Fibroblast of skin of scalp (primary cell): ENCODE measurements at regions not wholly inside any gene's neighbourhood (a gene's known extent, or its start where the extent isn't known, plus 50 kb on each side); places are given as distances from the start of the nearest gene placed in this dataset.

Source experiments
- DNase-seq: peaks from one replicate; pipeline ENCODE4 v3.0.0-alpha.2; 2013

- no peak for DNase-seq
Observed at GRCh38 chr13:106129273-106129672, 406.2 kb downstream of the EFNB2 start.

- DNase-seq: no peak
Observed at GRCh38 chr13:106122234-106122633, 413.2 kb downstream of the EFNB2 start.

- no peak for DNase-seq
Observed at GRCh38 chr13:106121173-106121754, 414.2 kb downstream of the EFNB2 start.

GRCh38 chr13:106118996-106119395, 416.5 kb downstream of the EFNB2 start:
- DNase-seq: no peak

GRCh38 chr13:106118050-106118449, 417.4 kb downstream of the EFNB2 start:
- DNase-seq: no peak

GRCh38 chr13:106117640-106118039, 417.8 kb downstream of the EFNB2 start:
- no peak for DNase-seq

- no peak for DNase-seq
Observed at GRCh38 chr13:106117035-106117434, 418.4 kb downstream of the EFNB2 start.

- DNase-seq: peak; percentile 65
Observed at GRCh38 chr13:106115081-106115480, 420.4 kb downstream of the EFNB2 start.

GRCh38 chr13:106113796-106114195, 421.7 kb downstream of the EFNB2 start:
- no peak for DNase-seq

GRCh38 chr13:106112191-106112590, 423.3 kb downstream of the EFNB2 start:
- no peak for DNase-seq

GRCh38 chr13:106110241-106110855, 425.1 kb downstream of the EFNB2 start:
- peak; percentile 83 for DNase-seq

- DNase-seq: peak; percentile 94
Observed at GRCh38 chr13:106109391-106109791, 426.1 kb downstream of the EFNB2 start.

- no peak for DNase-seq
Observed at GRCh38 chr13:106108346-106108745, 427.1 kb downstream of the EFNB2 start.

- no peak for DNase-seq
Observed at GRCh38 chr13:106107061-106107460, 428.4 kb downstream of the EFNB2 start.

- no peak for DNase-seq
Observed at GRCh38 chr13:106105153-106105552, 430.3 kb downstream of the EFNB2 start.

GRCh38 chr13:106104281-106104901, 431.1 kb downstream of the EFNB2 start:
- peak; percentile 95 for DNase-seq

- DNase-seq: no peak
Observed at GRCh38 chr13:106103779-106104178, 431.7 kb downstream of the EFNB2 start.

- no peak for DNase-seq
Observed at GRCh38 chr13:106102786-106103185, 432.7 kb downstream of the EFNB2 start.

GRCh38 chr13:106101201-106101600, 434.3 kb downstream of the EFNB2 start:
- DNase-seq: no peak

- DNase-seq: no peak
Observed at GRCh38 chr13:106100171-106100919, 435.1 kb downstream of the EFNB2 start.

GRCh38 chr13:106099765-106100164, 435.7 kb downstream of the EFNB2 start:
- no peak for DNase-seq

GRCh38 chr13:106098778-106099177, 436.7 kb downstream of the EFNB2 start:
- peak; percentile 55 for DNase-seq

- DNase-seq: no peak
Observed at GRCh38 chr13:106096661-106097092, 438.8 kb downstream of the EFNB2 start.
